B cell (primary cell): ENCODE measurements at regions not wholly inside any gene's neighbourhood (a gene's known extent, or its start where the extent isn't known, plus 50 kb on each side); places are given as distances from the start of the nearest gene placed in this dataset.

Experiments
- ATAC-seq: fragments of 200-7000 bp; cut with Tn5 transposase; one replicate; pipeline ENCODE4 v1.10.0; 2021; ENCODE audit warnings: low read depth, mild to moderate bottlenecking, moderate number of reproducible peaks, moderate library complexity
- CTCF ChIA-PET: fragments of 350-600 bp; sonication (Branson Sonifier 250); formaldehyde crosslinking; loops from one replicate; lab custom pipeline; 2021; ENCODE audit warnings: antibody characterized with exemption, inconsistent platforms; lab: Charles Lee
- POLR2A ChIA-PET: fragments of 350-600 bp; sonication (Branson Sonifier 250); formaldehyde crosslinking; loops from one replicate; lab custom pipeline; 2021; ENCODE audit warnings: antibody characterized with exemption; lab: Charles Lee
- DNase-seq: peaks from one replicate; pipeline ENCODE4 v3.0.0; 2013
- H2AFZ ChIP-seq: 2 replicates; pipeline ENCODE4 v1.6.1; 2012; ENCODE audit warnings: mild to moderate bottlenecking, low read depth, low read length; ENCODE audit not compliant: insufficient read depth, poor library complexity, severe bottlenecking
- H3K27ac ChIP-seq, 2 donors: 1 replicate in 1 of 2; 2 replicates in 1 of 2; pipeline ENCODE4 v1.5.1; 2012 to 2013; ENCODE audit warnings: low read length in 2 of 2, mild to moderate bottlenecking in 2 of 2, moderate library complexity in 1 of 2
- H3K27me3 ChIP-seq, 4 experiments: fragments of 200-600 bp in 1 of 4; sonication (generic) in 1 of 4; replicated peaks in 1 of 4; 1 replicate in 2 of 4; 2 replicates in 2 of 4; pipeline versions ENCODE4 v1.6.1 to v1.7.0; 2013 to 2016; ENCODE audit warnings: low read length in 3 of 4, mild to moderate bottlenecking in 2 of 4, mixed read lengths in 1 of 4, moderate library complexity in 1 of 4; ENCODE audit not compliant: insufficient read depth in 4 of 4, control insufficient read depth in 3 of 4; ENCODE audit errors: control extremely low read depth in 1 of 4
- H3K36me3 ChIP-seq, 2 experiments: replicated peaks in 1 of 2; 1 replicate in 1 of 2; 2 replicates in 1 of 2; pipeline versions ENCODE4 v1.6.1 to v1.7.1; 2013; ENCODE audit warnings: low read length in 1 of 2; ENCODE audit not compliant: insufficient read depth in 2 of 2, control insufficient read depth in 1 of 2; ENCODE audit errors: control extremely low read depth in 1 of 2, extremely low read depth in 1 of 2
- H3K4me1 ChIP-seq, 2 donors: fragments of 200-600 bp in 1 of 2; sonication (generic) in 1 of 2; 1 replicate in 1 of 2; 2 replicates in 1 of 2; pipeline versions ENCODE4 v1.5.1 to v1.6.1; 2013 to 2017; ENCODE audit warnings: low read length in 2 of 2; ENCODE audit not compliant: control insufficient read depth in 2 of 2, insufficient read depth in 2 of 2
- H3K4me2 ChIP-seq: replicated peaks from 2 replicates; pipeline ENCODE3; 2012; ENCODE audit warnings: mild to moderate bottlenecking, low read depth, low read length; ENCODE audit not compliant: poor library complexity, severe bottlenecking
- H3K4me3 ChIP-seq, 5 experiments: fragments of 200-600 bp in 1 of 5; sonication (generic) in 1 of 5; 1 replicate in 3 of 5; 2 replicates in 2 of 5; pipeline versions ENCODE4 v1.5.1 to v1.7.0; 2011 to 2016; ENCODE audit warnings: low read length in 4 of 5, mild to moderate bottlenecking in 4 of 5, low read depth in 2 of 5, control low read depth in 1 of 5, moderate library complexity in 1 of 5; ENCODE audit not compliant: insufficient read depth in 1 of 5; ENCODE audit errors: control extremely low read depth in 1 of 5, extremely low read depth in 1 of 5
- H3K79me2 ChIP-seq: fragments of 200-600 bp; sonication (generic); one replicate; pipeline ENCODE4 v1.6.0; 2016; ENCODE audit warnings: low read length; ENCODE audit not compliant: control insufficient read depth, insufficient read depth
- H3K9ac ChIP-seq: fragments of 200-600 bp; sonication (generic); 2 replicates; pipeline ENCODE4 v1.6.1; 2017; ENCODE audit warnings: mild to moderate bottlenecking, low read length, moderate library complexity
- H3K9me3 ChIP-seq, 3 donors: one replicate each; pipeline versions ENCODE4 v1.6.1 to v1.7.1; 2013; ENCODE audit warnings: low read length in 2 of 3; ENCODE audit not compliant: control insufficient read depth in 2 of 3, insufficient read depth in 1 of 3; ENCODE audit errors: control extremely low read depth in 1 of 3
- H4K20me1 ChIP-seq: 2 replicates; pipeline ENCODE4 v1.6.0; 2012; ENCODE audit warnings: mild to moderate bottlenecking, low read length; ENCODE audit not compliant: insufficient read depth, control insufficient read depth, poor library complexity, severe bottlenecking
- H3K27ac Mint-ChIP-seq: one replicate; pipeline ENCODE4 v1.8.0; 2021; ENCODE audit warnings: mixed read lengths
- H3K27me3 Mint-ChIP-seq: one replicate; pipeline ENCODE4 v1.8.0; 2021; ENCODE audit warnings: mixed read lengths
- H3K4me1 Mint-ChIP-seq: one replicate; pipeline ENCODE4 v1.8.0; 2021; ENCODE audit warnings: mixed read lengths
- H3K4me3 Mint-ChIP-seq: one replicate; pipeline ENCODE4 v1.8.0; 2021; ENCODE audit warnings: mixed read lengths
- H3K9me3 Mint-ChIP-seq: one replicate; pipeline ENCODE4 v1.8.0; 2022; ENCODE audit warnings: mixed read lengths; ENCODE audit not compliant: insufficient read depth
- EZH2 ChIP-seq: IDR thresholded peaks from 2 replicates; pipeline ENCODE4 v1.6.1; 2012; ENCODE audit warnings: borderline replicate concordance, low read depth, mild to moderate bottlenecking, moderate library complexity, low read length; ENCODE audit not compliant: insufficient read depth, poor library complexity, severe bottlenecking
- WGBS: methylation state at CpG from one replicate; pipeline ENCODE4 v1.1.5; 2013; ENCODE audit warnings: missing lambda C conversion rate; ENCODE audit not compliant: insufficient coverage; 5-methylcytosine and 5-hydroxymethylcytosine counted together
- intact Hi-C: fragments of 100-400 bp; cut with micrococcal nuclease; formaldehyde crosslinking; loops from one replicate; pipeline ENCODE4 v1.10.0; 2022
- TF ChIP-seq, protein P1 (sequence below): fragments of 200-600 bp; IDR thresholded peaks from one replicate; pipeline ENCODE4 v1.8.0; 2022; ENCODE audit warnings: antibody characterized with exemption, mild to moderate bottlenecking

GRCh38 chr18:55857956-55858355 is 270.0 kb upstream of the TCF4 start:
- 97% methylated on average over 5 of the region's 7 CpGs for WGBS
- no peak for TF ChIP-seq EZH2
- TF ChIP-seq, protein P1, sequence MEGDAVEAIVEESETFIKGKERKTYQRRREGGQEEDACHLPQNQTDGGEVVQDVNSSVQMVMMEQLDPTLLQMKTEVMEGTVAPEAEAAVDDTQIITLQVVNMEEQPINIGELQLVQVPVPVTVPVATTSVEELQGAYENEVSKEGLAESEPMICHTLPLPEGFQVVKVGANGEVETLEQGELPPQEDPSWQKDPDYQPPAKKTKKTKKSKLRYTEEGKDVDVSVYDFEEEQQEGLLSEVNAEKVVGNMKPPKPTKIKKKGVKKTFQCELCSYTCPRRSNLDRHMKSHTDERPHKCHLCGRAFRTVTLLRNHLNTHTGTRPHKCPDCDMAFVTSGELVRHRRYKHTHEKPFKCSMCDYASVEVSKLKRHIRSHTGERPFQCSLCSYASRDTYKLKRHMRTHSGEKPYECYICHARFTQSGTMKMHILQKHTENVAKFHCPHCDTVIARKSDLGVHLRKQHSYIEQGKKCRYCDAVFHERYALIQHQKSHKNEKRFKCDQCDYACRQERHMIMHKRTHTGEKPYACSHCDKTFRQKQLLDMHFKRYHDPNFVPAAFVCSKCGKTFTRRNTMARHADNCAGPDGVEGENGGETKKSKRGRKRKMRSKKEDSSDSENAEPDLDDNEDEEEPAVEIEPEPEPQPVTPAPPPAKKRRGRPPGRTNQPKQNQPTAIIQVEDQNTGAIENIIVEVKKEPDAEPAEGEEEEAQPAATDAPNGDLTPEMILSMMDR: no peak
- no peaks in the 10 kb centered on the region for H4K20me1 ChIP-seq
- Mint-ChIP-seq H3K4me1 (no peaks in the 10 kb centered on the region), H3K4me3 (no peak overlapping the region), H3K27me3 (peaks cover 11% of the 10 kb centered on the region), H3K27ac (no peak overlapping the region), H3K9me3 (no peaks in the 10 kb centered on the region)
- POLR2A ChIA-PET: no interaction called here
- no peak overlapping the region for H3K4me2 ChIP-seq
- H3K27me3 ChIP-seq: no peaks in the 10 kb centered on the region
- no peak overlapping the region for H3K27ac ChIP-seq
- no peaks in the 10 kb centered on the region for H3K36me3 ChIP-seq
- DNase-seq: no peak
- ATAC-seq: no peak
- intact Hi-C loops: no loop called here
- no peak overlapping the region for H3K4me3 ChIP-seq
- CTCF ChIA-PET: no interaction called here
- H3K4me1 ChIP-seq: no peaks in the 10 kb centered on the region
- no peaks in the 10 kb centered on the region for H3K79me2 ChIP-seq
- no peak overlapping the region for H3K9ac ChIP-seq
- no peaks in the 10 kb centered on the region for H3K9me3 ChIP-seq
- H2AFZ ChIP-seq: no peak overlapping the region

DNA sequence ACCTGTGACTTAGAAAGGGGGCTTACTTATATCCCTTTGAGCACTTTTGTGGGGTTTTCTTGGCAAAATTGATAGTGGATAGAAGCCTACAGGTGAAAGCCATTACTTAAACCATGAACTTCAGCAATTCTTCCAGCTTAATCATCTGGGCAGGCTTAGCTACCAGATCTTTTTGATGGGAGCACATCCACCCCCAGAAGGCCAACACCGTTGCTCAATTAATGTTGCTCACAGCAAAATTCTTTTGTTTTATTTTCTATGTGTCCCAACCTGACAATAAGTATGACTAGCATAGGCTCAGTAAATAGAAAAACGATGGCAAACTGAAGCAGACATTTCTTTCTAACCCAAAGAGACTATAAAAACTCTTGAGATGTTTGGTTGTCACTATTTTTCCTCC is 269.4 kb upstream of the TCF4 start:
- H3K4me3 Mint-ChIP-seq: no peak overlapping the region
- ChIA-PET CTCF (no interaction called here), POLR2A (no interaction called here)
- Histone ChIP-seq H4K20me1 (no peaks in the 10 kb centered on the region), H3K36me3 (no peaks in the 10 kb centered on the region), H3K4me3 (no peak overlapping the region), H3K4me1 (no peaks in the 10 kb centered on the region), H3K9me3 (no peaks in the 10 kb centered on the region), H3K27me3 (no peaks in the 10 kb centered on the region), H3K9ac (no peak overlapping the region), H3K27ac (no peak overlapping the region), H2AFZ (no peak overlapping the region), H3K4me2 (no peak overlapping the region), H3K79me2 (no peaks in the 10 kb centered on the region)
- no peaks in the 10 kb centered on the region for H3K4me1 Mint-ChIP-seq
- H3K27me3 Mint-ChIP-seq: peaks cover 11% of the 10 kb centered on the region
- no CpG with 5 or more reads among the region's 2 CpGs for whole genome bisulfite sequencing
- intact Hi-C loops: no loop called here
- no peaks in the 10 kb centered on the region for H3K9me3 Mint-ChIP-seq
- DNase-seq (no peak), ATAC-seq (no peak)
- no peak for TF ChIP-seq EZH2
- TF ChIP-seq, protein P1: no peak
- H3K27ac Mint-ChIP-seq: no peak overlapping the region
